SK-N-SH (cell line): ENCODE measurements at regions not wholly inside any gene's neighbourhood (a gene's known extent, or its start where the extent isn't known, plus 50 kb on each side); places are given as distances from the start of the nearest gene placed in this dataset.

Source experiments
- CTCF ChIA-PET: fragments of 300-600, 350-600 bp; formaldehyde crosslinking; extraction: SDS; loops from one replicate; lab custom pipeline; 2021; lab: Yijun Ruan, JAX
- POLR2A ChIA-PET: fragments of 350-600 bp; sonication (Branson Sonifier 250); formaldehyde crosslinking; extraction: SDS; loops from one replicate; lab custom pipeline; 2020; ENCODE audit warnings: antibody characterized with exemption, inconsistent platforms; lab: Yijun Ruan, JAX
- DNase-seq: peaks from one replicate; pipeline ENCODE4 v3.0.0; 2012
- H2AFZ ChIP-seq: fragments of 200-600 bp; sonication (generic); 2 replicates; pipeline ENCODE4 v1.8.1; 2016; ENCODE audit warnings: antibody characterized with exemption, mild to moderate bottlenecking, low read depth
- H3F3A ChIP-seq: fragments of 200-600 bp; sonication (generic); replicated peaks from 2 replicates; pipeline ENCODE3; 2016; ENCODE audit warnings: antibody characterized with exemption, mild to moderate bottlenecking; ENCODE audit not compliant: insufficient read depth
- H3K27ac ChIP-seq, 2 experiments: fragments of 200-500 bp in 1 of 2; fragments of 200-600 bp in 1 of 2; sonication (Bioruptor generic) in 1 of 2; sonication (generic), shearing (Covaris generic) in 1 of 2; 2 replicates each; pipeline versions ENCODE4 v1.5.1 to v1.6.1; 2014 to 2016; ENCODE audit warnings: low read depth in 2 of 2, inconsistent platforms in 1 of 2, low read length in 1 of 2, mild to moderate bottlenecking in 1 of 2, mixed read lengths in 1 of 2
- H3K27me3 ChIP-seq: fragments of 200-600 bp; sonication (generic), shearing (Covaris generic); 2 replicates; pipeline ENCODE4 v1.6.1; 2016; ENCODE audit warnings: mixed run types; ENCODE audit not compliant: insufficient read depth
- H3K36me3 ChIP-seq, 2 experiments: fragments of 200-500 bp in 1 of 2; fragments of 200-600 bp in 1 of 2; sonication (Bioruptor generic) in 1 of 2; sonication (generic) in 1 of 2; replicated peaks in 1 of 2; 2 replicates each; pipeline versions ENCODE3 to v1.5.1; 2014 to 2016; ENCODE audit warnings: low read length in 1 of 2, mild to moderate bottlenecking in 1 of 2; ENCODE audit not compliant: insufficient read depth in 2 of 2, control insufficient read depth in 1 of 2
- H3K4me1 ChIP-seq, 2 experiments: fragments of 200-500 bp in 1 of 2; fragments of 200-600 bp in 1 of 2; sonication (Bioruptor generic) in 1 of 2; sonication (generic), shearing (Covaris generic) in 1 of 2; 2 replicates each; pipeline versions ENCODE4 v1.5.1 to v1.6.1; 2014 to 2016; ENCODE audit warnings: low read depth in 1 of 2, low read length in 1 of 2, mixed run types in 1 of 2; ENCODE audit not compliant: insufficient read depth in 2 of 2, control insufficient read depth in 1 of 2
- H3K4me2 ChIP-seq: fragments of 200-600 bp; sonication (generic), shearing (Covaris generic); 2 replicates; pipeline ENCODE4 v1.6.1; 2017; ENCODE audit warnings: mixed run types
- H3K4me3 ChIP-seq, 2 experiments: fragments of 200-500 bp in 1 of 2; fragments of 200-600 bp in 1 of 2; sonication (Bioruptor generic) in 1 of 2; sonication (generic), shearing (Covaris generic) in 1 of 2; 2 replicates each; pipeline versions ENCODE4 v1.5.1 to v1.8.1; 2014 to 2016; ENCODE audit warnings: low read depth in 2 of 2, inconsistent platforms in 1 of 2, low read length in 1 of 2, mild to moderate bottlenecking in 1 of 2, mixed read lengths in 1 of 2, moderate library complexity in 1 of 2
- H3K79me2 ChIP-seq: fragments of 200-600 bp; sonication (generic); 2 replicates; pipeline ENCODE4 v1.8.1; 2017; ENCODE audit warnings: mild to moderate bottlenecking; ENCODE audit not compliant: insufficient read depth
- H3K9ac ChIP-seq: fragments of 200-600 bp; sonication (generic); 2 replicates; pipeline ENCODE4 v1.6.1; 2017; ENCODE audit warnings: mixed run types
- H3K9me2 ChIP-seq: fragments of 200-600 bp; sonication (generic); 2 replicates; pipeline ENCODE4 v1.6.1; 2017; ENCODE audit warnings: mixed run types
- H3K9me3 ChIP-seq: fragments of 200-600 bp; sonication (generic); 2 replicates; pipeline ENCODE4 v1.6.1; 2017; ENCODE audit warnings: mixed run types, mild to moderate bottlenecking, moderate library complexity
- H4K20me1 ChIP-seq: fragments of 200-600 bp; sonication (generic); 2 replicates; pipeline ENCODE4 v1.6.1; 2017; ENCODE audit warnings: mild to moderate bottlenecking, mixed run types; ENCODE audit not compliant: insufficient read depth
- CHD2 ChIP-seq: fragments of 150-350 bp; IDR thresholded peaks from 2 replicates; pipeline ENCODE4 v1.6.1; 2018; ENCODE audit warnings: low read length; ENCODE audit not compliant: partially characterized antibody
- ELF1 ChIP-seq: IDR thresholded peaks from 2 replicates; pipeline ENCODE4 v1.4.0; 2012
- EP300 ChIP-seq, 2 experiments: IDR thresholded peaks; 2 replicates each; pipeline versions ENCODE4 v1.4.0 to v1.6.1; 2012; ENCODE audit warnings: borderline replicate concordance in 1 of 2, low read depth in 1 of 2, low read length in 1 of 2
- FOXJ3 ChIP-seq: sonication (generic); formaldehyde crosslinking; IDR thresholded peaks from 2 replicates; pipeline ENCODE4 v1.5.1; 2020; ENCODE audit warnings: mild to moderate bottlenecking, missing genetic modification reagents
- GABPA ChIP-seq: IDR thresholded peaks from 2 replicates; pipeline ENCODE4 v1.4.0; 2012; ENCODE audit warnings: low read depth, mild to moderate bottlenecking
- JUND ChIP-seq: IDR thresholded peaks from 2 replicates; pipeline ENCODE4 v1.4.0; 2012
- MAX ChIP-seq: IDR thresholded peaks from 2 replicates; pipeline ENCODE4 v1.4.0; 2012; ENCODE audit warnings: low read depth
- NFIC ChIP-seq: IDR thresholded peaks from 2 replicates; pipeline ENCODE4 v1.4.0; 2012; ENCODE audit warnings: borderline replicate concordance
- NRF1 ChIP-seq: IDR thresholded peaks from 2 replicates; pipeline ENCODE4 v1.6.1; 2012; ENCODE audit warnings: low read depth, mild to moderate bottlenecking, low read length
- POLR2AphosphoS5 ChIP-seq: IDR thresholded peaks from 2 replicates; pipeline ENCODE4 v1.6.1; 2012; ENCODE audit warnings: low read depth, low read length
- RAD21 ChIP-seq: IDR thresholded peaks from 2 replicates; pipeline ENCODE4 v1.6.1; 2012; ENCODE audit warnings: mild to moderate bottlenecking, low read length
- RCOR1 ChIP-seq: fragments of 150-350 bp; IDR thresholded peaks from 2 replicates; pipeline ENCODE4 v1.6.1; 2017; ENCODE audit warnings: antibody characterized with exemption, low read length
- RFX5 ChIP-seq: IDR thresholded peaks from 2 replicates; pipeline ENCODE4 v1.6.1; 2012; ENCODE audit warnings: mild to moderate bottlenecking, improper control_type of control experiment, low read length
- RXRA ChIP-seq: IDR thresholded peaks from 2 replicates; pipeline ENCODE4 v1.4.0; 2012; ENCODE audit warnings: low read depth, mild to moderate bottlenecking, borderline replicate concordance
- SIN3A ChIP-seq: IDR thresholded peaks from 2 replicates; pipeline ENCODE4 v1.6.1; 2012; ENCODE audit warnings: low read depth, mild to moderate bottlenecking, low read length, moderate library complexity, borderline replicate concordance
- SMC3 ChIP-seq: IDR thresholded peaks from 2 replicates; pipeline ENCODE4 v1.6.1; 2012; ENCODE audit warnings: low read depth, low read length, improper control_type of control experiment
- TCF12 ChIP-seq: IDR thresholded peaks from 2 replicates; pipeline ENCODE4 v1.4.0; 2012
- USF2 ChIP-seq: fragments of 150-350 bp; IDR thresholded peaks from 2 replicates; pipeline ENCODE4 v1.6.1; 2017; ENCODE audit warnings: antibody characterized with exemption, low read length, low read depth, borderline replicate concordance
- ZBTB33 ChIP-seq: IDR thresholded peaks from 2 replicates; pipeline ENCODE4 v1.4.0; 2012; ENCODE audit warnings: low read depth, borderline replicate concordance
- WGBS: methylation state at CpG from one replicate; pipeline ENCODE4 v1.1.6; 2017; ENCODE audit warnings: low lambda C conversion rate; 5-methylcytosine and 5-hydroxymethylcytosine counted together

GRCh38 chr13:83825676-83826075 lies 56.6 kb downstream of the SLITRK1 start:
- H3K36me3 ChIP-seq, result no peaks in the 10 kb centered on the region
- H3F3A ChIP-seq, result no peaks in the 10 kb centered on the region
- H3K4me1 ChIP-seq, result no peaks in the 10 kb centered on the region; a peak in 1 of 4 replicates
- H4K20me1 ChIP-seq, result no peaks in the 10 kb centered on the region
- no peak overlapping the region for H3K4me3 ChIP-seq
- no peak overlapping the region for H3K4me2 ChIP-seq
- ChIA-PET CTCF (no interaction called here), POLR2A (no interaction called here)
- H2AFZ ChIP-seq, result no peak overlapping the region
- no peaks in the 10 kb centered on the region for H3K27me3 ChIP-seq
- no peaks in the 10 kb centered on the region for H3K9me2 ChIP-seq
- TF ChIP-seq RFX5 (no peak), TCF12 (no peak), EP300 (IDR thresholded peaks at IDR 0.05; ENCODE audit: borderline replicate concordance in 1 of 2, low read depth in 1 of 2, low read length in 1 of 2) (no peak), SIN3A (no peak), MAX (no peak), GABPA (no peak), CHD2 (no peak), RXRA (no peak), FOXJ3 (CRISPR knock-in tag) (no peak), RCOR1 (no peak), ZBTB33 (no peak), POLR2AphosphoS5 (no peak), NFIC (no peak), SMC3 (no peak), ELF1 (no peak), JUND (no peak)
- TF ChIP-seq, all 33 proteins: peak for 0
- Histone ChIP-seq H3K79me2 (no peaks in the 10 kb centered on the region), H3K9me3 (no peaks in the 10 kb centered on the region), H3K9ac (no peak overlapping the region), H3K27ac (no peak overlapping the region)
- DNase-seq, result no peak

- 40% methylated on average over 6 of the region's 8 CpGs for WGBS
- H3K27ac ChIP-seq, result no peak overlapping the region
- H3K4me1 ChIP-seq, result no peaks in the 10 kb centered on the region; a peak in 1 of 4 replicates
- no peaks in the 10 kb centered on the region for H3K9me2 ChIP-seq
- H3K4me3 ChIP-seq, result no peak overlapping the region
- H3K36me3 ChIP-seq, result no peaks in the 10 kb centered on the region
- no peak overlapping the region for H2AFZ ChIP-seq
- H3K4me2 ChIP-seq, result no peak overlapping the region
- H4K20me1 ChIP-seq, result no peaks in the 10 kb centered on the region
- H3K9ac ChIP-seq, result no peak overlapping the region
- H3K9me3 ChIP-seq, result no peaks in the 10 kb centered on the region
- ChIA-PET POLR2A (no interaction called here), CTCF (no interaction called here)
- H3F3A ChIP-seq, result no peaks in the 10 kb centered on the region
- no peaks in the 10 kb centered on the region for H3K79me2 ChIP-seq
- TF ChIP-seq SMC3 (no peak), NRF1 (no peak), RAD21 (no peak), ZBTB33 (no peak), USF2 (no peak), SIN3A (no peak), NFIC (no peak)
- TF ChIP-seq, all 33 proteins: peak for 0
- H3K27me3 ChIP-seq, result no peaks in the 10 kb centered on the region
- no peak for DNase-seq
These were observed 57.7 kb downstream of the SLITRK1 start for GRCh38 chr13:83824560-83824959.
